WI38 (cell line): ENCODE measurements at regions not wholly inside any gene's neighbourhood (a gene's known extent, or its start where the extent isn't known, plus 50 kb on each side); places are given as distances from the start of the nearest gene placed in this dataset.

Experiments
- H3K4me3 ChIP-seq: 2 replicates; pipeline ENCODE4 v1.5.1; 2011; ENCODE audit warnings: low read depth, mild to moderate bottlenecking, control low read depth, low read length
- TF ChIP-seq, protein P1 (sequence below): IDR thresholded peaks from 2 replicates; pipeline ENCODE4 v1.5.1; 2012; ENCODE audit warnings: low read depth, mild to moderate bottlenecking, control low read depth, low read length

DNA sequence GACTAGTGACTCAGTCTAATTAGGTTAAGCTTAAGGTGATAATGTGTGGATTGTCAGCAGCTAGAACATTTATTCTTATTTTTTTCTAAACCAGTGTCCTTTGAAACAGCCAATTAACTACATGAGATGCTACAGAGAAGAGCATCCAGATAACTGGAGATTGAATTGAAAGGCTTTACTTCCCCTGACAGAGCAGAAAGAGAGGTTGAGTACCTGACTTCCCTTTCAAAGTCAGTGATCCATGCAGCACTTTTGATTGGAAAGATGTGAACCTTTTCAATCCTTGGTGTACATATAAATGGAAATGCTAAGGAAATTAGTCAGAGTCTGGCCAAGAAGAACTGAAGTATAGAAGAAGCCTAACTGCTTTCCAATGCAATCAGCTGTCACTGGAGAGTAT lies 653.8 kb downstream of the CDH8 start:
- no peak overlapping the region for H3K4me3 ChIP-seq
- TF ChIP-seq, protein P1, sequence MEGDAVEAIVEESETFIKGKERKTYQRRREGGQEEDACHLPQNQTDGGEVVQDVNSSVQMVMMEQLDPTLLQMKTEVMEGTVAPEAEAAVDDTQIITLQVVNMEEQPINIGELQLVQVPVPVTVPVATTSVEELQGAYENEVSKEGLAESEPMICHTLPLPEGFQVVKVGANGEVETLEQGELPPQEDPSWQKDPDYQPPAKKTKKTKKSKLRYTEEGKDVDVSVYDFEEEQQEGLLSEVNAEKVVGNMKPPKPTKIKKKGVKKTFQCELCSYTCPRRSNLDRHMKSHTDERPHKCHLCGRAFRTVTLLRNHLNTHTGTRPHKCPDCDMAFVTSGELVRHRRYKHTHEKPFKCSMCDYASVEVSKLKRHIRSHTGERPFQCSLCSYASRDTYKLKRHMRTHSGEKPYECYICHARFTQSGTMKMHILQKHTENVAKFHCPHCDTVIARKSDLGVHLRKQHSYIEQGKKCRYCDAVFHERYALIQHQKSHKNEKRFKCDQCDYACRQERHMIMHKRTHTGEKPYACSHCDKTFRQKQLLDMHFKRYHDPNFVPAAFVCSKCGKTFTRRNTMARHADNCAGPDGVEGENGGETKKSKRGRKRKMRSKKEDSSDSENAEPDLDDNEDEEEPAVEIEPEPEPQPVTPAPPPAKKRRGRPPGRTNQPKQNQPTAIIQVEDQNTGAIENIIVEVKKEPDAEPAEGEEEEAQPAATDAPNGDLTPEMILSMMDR: no peak

DNA sequence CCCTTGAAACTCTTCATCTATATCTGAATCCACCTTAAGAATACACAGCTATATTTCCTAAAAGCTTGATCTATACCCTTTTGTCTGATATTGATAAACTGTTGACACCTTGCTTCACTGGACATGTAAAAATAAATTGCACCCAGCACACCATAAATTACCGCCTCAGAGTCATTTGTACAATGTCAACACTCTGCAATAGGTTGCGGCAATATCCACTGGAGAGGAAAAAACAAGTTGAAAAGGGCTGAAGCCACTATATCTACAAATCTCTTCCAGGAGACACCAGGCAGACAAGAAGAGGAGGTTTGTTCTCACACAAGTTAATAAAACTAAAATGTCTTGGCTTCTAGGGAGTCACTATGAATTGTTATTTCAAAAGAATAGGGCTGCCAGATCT lies 656.9 kb downstream of the CDH8 start:
- no peak overlapping the region for H3K4me3 ChIP-seq
- TF ChIP-seq, protein P1: no peak

DNA sequence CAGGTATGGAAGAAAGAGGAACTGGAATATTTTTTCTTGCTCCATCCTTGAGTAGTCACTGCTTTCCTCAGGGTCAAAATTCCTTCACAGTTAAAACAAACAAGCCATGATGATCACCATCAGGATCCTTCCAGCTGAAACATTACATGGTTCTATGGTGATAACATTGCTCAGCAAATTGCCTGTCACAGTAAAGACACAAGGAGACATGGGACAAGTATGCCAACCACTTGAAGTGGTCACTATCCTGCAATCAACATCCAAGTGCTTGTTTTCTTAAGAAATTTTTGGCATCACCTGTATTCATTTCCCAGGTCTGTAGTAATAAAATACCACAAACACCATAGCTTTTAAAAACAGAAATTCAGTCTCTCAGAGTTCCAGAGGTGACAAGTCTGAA lies 662.2 kb downstream of the CDH8 start:
- TF ChIP-seq, protein P1: no peak
- no peak overlapping the region for H3K4me3 ChIP-seq

DNA sequence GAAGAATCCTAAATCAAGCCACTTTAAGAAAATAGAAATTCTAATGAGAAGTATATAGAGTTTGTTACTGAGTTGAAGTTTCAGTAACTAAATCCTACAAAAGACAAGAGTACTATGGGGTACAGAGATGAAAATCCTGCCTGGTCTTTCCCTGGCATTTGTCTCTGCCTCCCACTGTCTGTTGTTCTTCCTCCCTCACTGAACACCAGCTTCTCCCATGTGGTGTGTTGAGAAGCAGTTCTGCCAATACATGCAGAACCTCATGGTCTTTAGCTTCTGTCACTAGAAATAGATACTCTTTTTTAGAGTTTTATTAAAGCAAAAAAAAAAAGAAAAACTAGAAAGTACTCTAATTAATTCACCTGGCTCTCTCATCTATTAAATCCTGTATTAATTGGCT lies 664.4 kb downstream of the CDH8 start:
- TF ChIP-seq, protein P1: no peak

DNA sequence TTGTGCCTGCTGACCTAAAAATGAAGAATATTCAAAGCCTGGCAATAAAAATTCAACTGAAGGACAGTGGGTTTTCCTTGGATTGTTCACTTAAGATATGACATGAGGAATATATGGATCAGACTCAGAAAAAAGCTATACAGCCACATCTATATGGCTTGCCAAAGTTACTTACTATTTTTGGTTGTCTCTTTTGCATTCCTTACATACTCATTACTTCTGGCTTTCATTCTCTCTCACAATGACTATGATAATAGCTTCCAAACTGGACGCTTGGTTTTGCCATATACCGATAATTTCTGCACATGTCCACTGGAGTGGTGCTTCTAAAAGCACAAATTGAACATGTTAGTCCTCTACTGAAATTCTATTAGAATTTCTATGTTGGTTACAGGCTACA lies 664.9 kb downstream of the CDH8 start:
- TF ChIP-seq, protein P1: no peak
- H3K4me3 ChIP-seq: no peak overlapping the region

More for the DNA sequence above, 664.4 kb downstream of the CDH8 start:
- no peak overlapping the region for H3K4me3 ChIP-seq

DNA sequence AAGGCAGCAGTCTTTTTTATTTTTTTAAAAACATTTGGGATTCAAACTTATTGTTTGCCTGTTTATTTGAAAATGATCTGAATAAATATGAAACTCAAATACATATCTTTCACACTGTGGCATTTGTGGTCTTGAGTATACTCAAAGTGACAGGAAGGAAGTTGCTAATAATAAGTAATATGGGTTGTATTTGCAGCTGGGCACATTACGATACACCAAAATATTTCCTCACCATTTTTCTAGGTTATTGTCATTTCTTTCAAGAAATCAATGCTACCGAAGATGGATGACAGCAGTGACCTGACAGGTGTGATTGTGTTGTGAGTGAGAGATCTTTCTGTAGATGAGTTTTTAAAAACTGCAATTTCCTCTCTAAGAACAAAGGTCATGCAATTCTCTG lies 665.7 kb downstream of the CDH8 start:
- H3K4me3 ChIP-seq: no peak overlapping the region
- TF ChIP-seq, protein P1: no peak

DNA sequence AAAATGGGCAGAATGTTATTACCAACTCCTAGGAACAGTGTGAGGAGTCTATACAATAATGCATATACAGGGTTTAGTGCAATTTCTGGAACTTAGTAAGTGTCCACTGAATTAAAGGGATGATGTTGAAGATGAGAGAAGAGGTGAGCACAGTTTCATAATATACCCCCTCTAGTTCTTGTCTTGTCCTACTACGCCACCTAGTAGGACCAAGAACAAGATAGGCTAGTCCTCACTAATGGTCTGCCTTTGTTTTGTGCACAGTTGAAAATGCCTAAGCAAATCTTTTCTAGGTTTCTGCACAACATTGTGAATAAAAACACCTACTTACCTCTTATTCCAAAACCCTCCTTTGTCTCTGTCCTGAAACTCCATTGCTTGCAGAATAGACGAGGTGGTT lies 670.2 kb downstream of the CDH8 start:
- no peak overlapping the region for H3K4me3 ChIP-seq
- TF ChIP-seq, protein P1: no peak
